MCF 10A (cell line): ENCODE measurements at regions not wholly inside any gene's neighbourhood (a gene's known extent, or its start where the extent isn't known, plus 50 kb on each side); places are given as distances from the start of the nearest gene placed in this dataset.

Experiments used
- BruUV-seq: library from RNA; stranded (reverse); fragments of 400-500 nt; replicated peaks from 2 replicates; lab custom pipeline; 2021; lab: Mats Ljungman, UMichigan
- CTCF ChIA-PET: fragments of 300-600 bp; sonication (Branson Sonifier 250); formaldehyde crosslinking; extraction: SDS; loops from one replicate; lab custom pipeline; 2021; ENCODE audit warnings: antibody characterized with exemption, inconsistent platforms; lab: Yijun Ruan, JAX
- POLR2A ChIA-PET: fragments of 300-600, 350-650 bp; sonication (Branson Sonifier 250); formaldehyde crosslinking; extraction: SDS; loops from one replicate; lab custom pipeline; 2020; ENCODE audit warnings: antibody characterized with exemption, inconsistent platforms; lab: Yijun Ruan, JAX
- DNase-seq: peaks from one replicate; pipeline ENCODE4 v3.0.0-alpha.2; 2018; ENCODE audit not compliant: unreplicated experiment
- H3K27ac Mint-ChIP-seq: one replicate; pipeline ENCODE4 v1.8.0; 2022; ENCODE audit warnings: mild to moderate bottlenecking, low read depth, mixed read lengths; ENCODE audit not compliant: unreplicated experiment
- H3K27me3 Mint-ChIP-seq: one replicate; pipeline ENCODE4 v1.8.0; 2022; ENCODE audit warnings: mixed read lengths; ENCODE audit not compliant: insufficient read depth, unreplicated experiment
- H3K36me3 Mint-ChIP-seq: one replicate; pipeline ENCODE4 v1.8.0; 2022; ENCODE audit warnings: mild to moderate bottlenecking, moderate library complexity, mixed read lengths; ENCODE audit not compliant: insufficient read depth, unreplicated experiment
- H3K4me1 Mint-ChIP-seq: one replicate; pipeline ENCODE4 v1.8.0; 2022; ENCODE audit warnings: mixed read lengths; ENCODE audit not compliant: insufficient read depth, unreplicated experiment
- H3K4me3 Mint-ChIP-seq: one replicate; pipeline ENCODE4 v1.8.0; 2022; ENCODE audit warnings: mild to moderate bottlenecking, moderate library complexity, mixed read lengths; ENCODE audit not compliant: unreplicated experiment
- H3K9me3 Mint-ChIP-seq: one replicate; pipeline ENCODE4 v1.8.0; 2022; ENCODE audit warnings: mixed read lengths; ENCODE audit not compliant: unreplicated experiment
- CTCF ChIP-seq: fragments of 200-600 bp; IDR thresholded peaks from one replicate; pipeline ENCODE4 v1.8.0; 2022; ENCODE audit warnings: antibody characterized with exemption, mild to moderate bottlenecking; ENCODE audit not compliant: unreplicated experiment
- intact Hi-C: fragments of 100-400 bp; cut with micrococcal nuclease; formaldehyde crosslinking; loops from 2 replicates; pipeline ENCODE4 v1.14.1; 2022

- no peaks in the 10 kb centered on the region for H3K36me3 Mint-ChIP-seq
- ChIA-PET POLR2A (no interaction called here), CTCF (no interaction called here)
- intact Hi-C loops, result no loop called here
- H3K4me1 Mint-ChIP-seq, result peaks cover 20% of the 10 kb centered on the region
- no TSS peak for BruUV-seq
- peaks cover 41% of the 10 kb centered on the region for H3K27me3 Mint-ChIP-seq
- DNase-seq, result peak; percentile 29
- TF ChIP-seq CTCF, result no peak
- no peak overlapping the region for H3K4me3 Mint-ChIP-seq
- no peak overlapping the region for H3K27ac Mint-ChIP-seq
- no peaks in the 10 kb centered on the region for H3K9me3 Mint-ChIP-seq
These were observed 369.7 kb downstream of the BCOR start for GRCh38 chrX:39728025-39728424.

- no peak for TF ChIP-seq CTCF
- Mint-ChIP-seq H3K4me1 (peaks cover 20% of the 10 kb centered on the region), H3K36me3 (no peaks in the 10 kb centered on the region), H3K4me3 (no peak overlapping the region), H3K27me3 (peaks cover 32% of the 10 kb centered on the region), H3K9me3 (no peaks in the 10 kb centered on the region), H3K27ac (no peak overlapping the region)
- ChIA-PET POLR2A (no interaction called here), CTCF (interaction anchor here (0.8 to 1.3 kb wide), 2 partner anchors 9 to 739 kb away, joined by 3 to 5 read pairs; no protein-coding TSS in a partner anchor)
- no TSS peak for BruUV-seq
- intact Hi-C loops, result no loop called here
- DNase-seq, result no peak
These were observed 368.7 kb downstream of the BCOR start for GRCh38 chrX:39728852-39729598.

GRCh38 chrX:39729981-39730661 lies 367.6 kb downstream of the BCOR start:
- peaks cover 20% of the 10 kb centered on the region for H3K4me1 Mint-ChIP-seq
- intact Hi-C loops, result loop anchor here (1.0 to 10.0 kb wide), 6 partner anchors 84 to 537 kb away; partner anchors contain the start of gene BCOR
- H3K36me3 Mint-ChIP-seq, result no peaks in the 10 kb centered on the region
- no peaks in the 10 kb centered on the region for H3K9me3 Mint-ChIP-seq
- POLR2A ChIA-PET, result interaction anchor here (1.1 kb wide), 1 partner anchor 368 kb away, joined by 4 read pairs; the partner anchor contains the start of gene BCOR
- CTCF ChIA-PET, result interaction anchor here (0.6 to 1.3 kb wide), 8 partner anchors 10 to 533 kb away, joined by 3 to 5 read pairs (median 4); no protein-coding TSS in a partner anchor
- peaks cover 32% of the 10 kb centered on the region for H3K27me3 Mint-ChIP-seq
- no TSS peak for BruUV-seq
- no peak for DNase-seq
- no peak for TF ChIP-seq CTCF
- no peak overlapping the region for H3K4me3 Mint-ChIP-seq
- H3K27ac Mint-ChIP-seq, result no peak overlapping the region
